ENCODE measurements at regions not wholly inside any gene's neighbourhood (a gene's known extent, or its start where the extent isn't known, plus 50 kb on each side); places are given as distances from the start of the nearest gene placed in this dataset.

DNA sequence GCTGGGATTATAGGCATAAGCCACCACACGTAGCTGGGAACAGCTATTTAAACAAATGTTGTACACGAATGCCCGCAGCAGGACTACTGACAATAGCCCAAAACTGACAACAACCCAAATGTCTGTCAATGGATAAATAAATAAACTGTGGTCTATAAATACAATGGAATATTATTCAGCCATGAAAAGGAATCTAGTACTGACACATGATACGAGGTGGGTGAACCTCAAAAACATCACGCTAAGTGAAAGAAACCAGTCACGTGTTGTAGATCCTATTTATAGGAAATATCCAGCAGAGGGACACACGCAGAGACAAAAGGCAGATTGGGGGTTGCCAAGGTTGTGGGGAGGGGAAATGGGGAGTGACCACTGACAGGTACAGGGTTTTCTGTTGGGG lies 390.0 kb upstream of the TNRC6C start:
- Histone ChIP-seq H3K27ac (no peak overlapping the region), H3K27me3 (peaks cover 0 to 34% (median 22%) of the 10 kb centered on the region in 3 donors), H3K4me1 (peaks cover 10 to 18% (median 13%) of the 10 kb centered on the region in 4 donors), H3K36me3 (no peaks in the 10 kb centered on the region), H3K9me3 (no peaks in the 10 kb centered on the region), H3K4me3 (no peak overlapping the region)
- TF ChIP-seq POLR2AphosphoS5 (IDR thresholded peaks at IDR 0.05) (no peak), POLR2A (IDR thresholded peaks at IDR 0.05) (no peak), EP300 (IDR thresholded peaks at IDR 0.05) (no peak)
- TF ChIP-seq, protein P1, sequence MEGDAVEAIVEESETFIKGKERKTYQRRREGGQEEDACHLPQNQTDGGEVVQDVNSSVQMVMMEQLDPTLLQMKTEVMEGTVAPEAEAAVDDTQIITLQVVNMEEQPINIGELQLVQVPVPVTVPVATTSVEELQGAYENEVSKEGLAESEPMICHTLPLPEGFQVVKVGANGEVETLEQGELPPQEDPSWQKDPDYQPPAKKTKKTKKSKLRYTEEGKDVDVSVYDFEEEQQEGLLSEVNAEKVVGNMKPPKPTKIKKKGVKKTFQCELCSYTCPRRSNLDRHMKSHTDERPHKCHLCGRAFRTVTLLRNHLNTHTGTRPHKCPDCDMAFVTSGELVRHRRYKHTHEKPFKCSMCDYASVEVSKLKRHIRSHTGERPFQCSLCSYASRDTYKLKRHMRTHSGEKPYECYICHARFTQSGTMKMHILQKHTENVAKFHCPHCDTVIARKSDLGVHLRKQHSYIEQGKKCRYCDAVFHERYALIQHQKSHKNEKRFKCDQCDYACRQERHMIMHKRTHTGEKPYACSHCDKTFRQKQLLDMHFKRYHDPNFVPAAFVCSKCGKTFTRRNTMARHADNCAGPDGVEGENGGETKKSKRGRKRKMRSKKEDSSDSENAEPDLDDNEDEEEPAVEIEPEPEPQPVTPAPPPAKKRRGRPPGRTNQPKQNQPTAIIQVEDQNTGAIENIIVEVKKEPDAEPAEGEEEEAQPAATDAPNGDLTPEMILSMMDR (IDR thresholded peaks at IDR 0.05), result no peak
- DNase-seq, result no peak
- intact Hi-C loops (cut with DNase I; ENCODE audit: low total_unique reads), result no loop called here
- WGBS, 5 donors, result 79 to 93% (median 88%) methylated on average over 7 of the region's 7 CpGs

DNA sequence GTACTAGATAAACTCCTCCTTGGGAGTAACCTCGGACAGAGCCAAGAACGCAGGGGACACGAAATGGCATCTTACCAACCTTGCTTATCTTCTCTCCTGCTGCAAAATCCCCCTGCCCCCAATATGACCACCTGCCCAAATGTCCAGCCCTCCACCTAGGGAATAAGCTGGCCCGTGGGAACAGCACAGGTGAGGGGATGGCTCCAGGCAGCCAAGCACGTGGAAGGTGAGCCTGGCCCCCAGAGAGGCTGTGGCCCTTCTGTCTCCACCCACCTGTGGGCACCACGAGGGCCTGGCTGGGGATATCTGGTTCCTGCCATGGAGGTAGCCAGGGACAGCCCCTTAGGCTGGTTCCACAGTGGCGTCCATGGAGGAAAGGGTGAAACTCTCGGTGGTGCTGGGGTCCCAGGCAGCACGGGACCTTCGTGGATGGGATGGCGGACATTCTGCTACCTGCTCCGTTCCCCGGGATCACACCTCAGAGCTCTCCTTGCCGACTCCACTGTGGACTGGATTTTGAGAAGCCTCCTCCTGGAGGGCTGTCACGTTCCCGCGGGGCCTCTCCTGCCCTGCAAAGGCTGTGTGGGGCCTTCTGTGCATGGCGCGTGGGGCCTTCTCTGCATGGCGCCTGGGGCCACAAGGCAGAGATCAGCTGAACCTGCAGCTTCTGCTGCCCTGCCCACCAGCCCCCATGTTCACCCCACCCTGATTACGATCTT lies 388.5 kb upstream of the TNRC6C start:
- Histone ChIP-seq H3K4me1 (peaks cover 10 to 18% (median 13%) of the 10 kb centered on the region in 4 donors), H3K9me3 (no peaks in the 10 kb centered on the region), H3K36me3 (no peaks in the 10 kb centered on the region), H3K4me3 (no peak overlapping the region), H3K27me3 (peaks cover 0 to 34% (median 22%) of the 10 kb centered on the region in 3 donors), H3K27ac (no peak overlapping the region)
- 84 to 91% (median 86%) methylated on average over 21 of the region's 21 CpGs for WGBS, 5 donors
- TF ChIP-seq EP300 (IDR thresholded peaks at IDR 0.05) (no peak), POLR2AphosphoS5 (IDR thresholded peaks at IDR 0.05) (no peak), POLR2A (IDR thresholded peaks at IDR 0.05) (no peak)
- TF ChIP-seq, protein P1 (IDR thresholded peaks at IDR 0.05), result no peak
- intact Hi-C loops (cut with DNase I; ENCODE audit: low total_unique reads), result no loop called here
- DNase-seq, result no peak

DNA sequence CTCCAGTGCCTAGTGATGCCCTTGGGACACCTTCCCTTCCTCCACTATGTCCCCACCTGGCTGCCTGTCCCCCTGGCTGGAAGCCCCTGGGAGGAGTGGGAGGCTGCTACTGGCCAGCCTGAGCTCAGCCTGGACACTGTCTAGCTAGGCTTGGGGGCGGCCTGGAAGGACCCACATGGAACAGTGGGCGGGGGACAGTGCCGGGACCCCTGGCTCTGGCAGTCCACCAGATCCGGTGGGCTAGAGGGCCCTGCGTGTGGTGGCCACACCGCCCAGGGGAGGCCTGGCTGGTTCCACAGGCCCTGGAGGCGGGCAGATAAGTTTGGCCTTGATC lies 388.0 kb upstream of the TNRC6C start:
- peaks cover 0 to 34% (median 22%) of the 10 kb centered on the region in 3 donors for H3K27me3 ChIP-seq
- H3K36me3 ChIP-seq, result no peaks in the 10 kb centered on the region
- no peak overlapping the region for H3K4me3 ChIP-seq
- DNase-seq, result no peak
- WGBS, 5 donors, result 67 to 89% (median 86%) methylated on average over 1 to 7 of the region's 7 CpGs
- H3K4me1 ChIP-seq, result peaks cover 10 to 18% (median 13%) of the 10 kb centered on the region in 4 donors
- intact Hi-C loops (cut with DNase I; ENCODE audit: low total_unique reads), result no loop called here
- TF ChIP-seq EP300 (IDR thresholded peaks at IDR 0.05), result no peak
- TF ChIP-seq POLR2A (IDR thresholded peaks at IDR 0.05), result no peak
- TF ChIP-seq, protein P1 (IDR thresholded peaks at IDR 0.05), result no peak
- TF ChIP-seq POLR2AphosphoS5 (IDR thresholded peaks at IDR 0.05), result no peak
- no peaks in the 10 kb centered on the region for H3K9me3 ChIP-seq
- H3K27ac ChIP-seq, result no peak overlapping the region

DNA sequence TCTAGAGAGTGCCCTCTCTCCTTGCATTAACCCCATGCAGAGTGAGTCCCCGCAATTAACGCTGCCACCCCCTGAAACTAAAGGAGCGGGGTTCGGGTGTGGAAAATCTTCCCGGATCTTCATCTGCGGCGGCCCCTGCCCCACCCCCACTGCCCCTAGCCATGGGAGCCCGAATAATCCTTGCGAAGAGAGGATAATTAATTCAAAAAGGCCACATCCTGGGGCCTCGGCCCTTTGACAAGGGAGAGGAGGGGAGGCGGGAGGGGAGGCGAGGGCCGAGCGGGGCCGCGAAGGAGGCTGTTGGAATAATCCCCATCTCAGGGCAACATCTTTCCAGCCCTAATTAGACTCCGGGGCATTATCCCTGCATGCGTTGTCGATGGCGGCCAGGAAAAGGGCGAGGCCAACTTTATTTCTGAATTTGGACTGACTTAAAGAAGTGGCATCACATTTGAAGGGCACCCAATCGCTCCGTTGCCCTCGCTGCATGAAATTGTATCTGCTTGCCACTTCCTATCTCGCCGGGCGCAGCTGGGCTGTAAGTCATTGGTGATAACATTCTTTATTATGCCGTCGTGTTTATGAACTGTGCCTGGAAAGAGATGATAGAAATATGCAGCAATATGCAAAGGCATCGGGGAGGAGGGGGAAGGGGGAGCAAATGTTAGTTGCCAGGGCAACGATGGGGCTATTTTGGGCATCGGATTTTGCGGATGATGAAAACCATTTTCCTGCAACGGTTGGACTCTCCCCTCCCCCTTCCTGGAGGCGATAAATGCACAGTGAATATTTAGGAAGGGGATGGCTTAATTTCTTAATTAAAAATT lies 387.1 kb upstream of the TNRC6C start:
- peak overlapping the region; percentile 11 to 31 (median 14) for H3K4me3 ChIP-seq
- DNase-seq, result peak; percentile 32 to 70

More for the DNA sequence above, 387.1 kb upstream of the TNRC6C start:
- no peaks in the 10 kb centered on the region for H3K36me3 ChIP-seq
- peaks cover 0 to 34% (median 22%) of the 10 kb centered on the region in 3 donors for H3K27me3 ChIP-seq
- H3K4me1 ChIP-seq, result peaks cover 10 to 18% (median 13%) of the 10 kb centered on the region in 4 donors
- no peak for TF ChIP-seq POLR2A (IDR thresholded peaks at IDR 0.05)
- TF ChIP-seq EP300 (IDR thresholded peaks at IDR 0.05), result no peak
- TF ChIP-seq, protein P1 (IDR thresholded peaks at IDR 0.05), result no peak
- no peak overlapping the region for H3K27ac ChIP-seq
- H3K9me3 ChIP-seq, result no peaks in the 10 kb centered on the region
- intact Hi-C loops (cut with DNase I; ENCODE audit: low total_unique reads), result no loop called here
- 12 to 17% (median 16%) methylated on average over 33 to 35 of the region's 35 CpGs for WGBS, 5 donors

All from stomach (tissue), 8 donors.